ENCODE measurements at regions not wholly inside any gene's neighbourhood (a gene's known extent, or its start where the extent isn't known, plus 50 kb on each side); places are given as distances from the start of the nearest gene placed in this dataset.
A peak's percentile ranks its signal among the peaks of the same experiment; 100 is the strongest.

GRCh38 chr2:61722800-61723199, 131.1 kb downstream of the FAM161A start:
- DNase-seq (ENCODE audit: low read depth in 4 of 4, low spot score in 3 of 4): no peak

- no peak for DNase-seq (ENCODE audit: low read depth in 4 of 4, low spot score in 3 of 4)
Measured at GRCh38 chr2:61722318-61722717, 131.5 kb downstream of the FAM161A start.

- DNase-seq (ENCODE audit: low read depth in 4 of 4, low spot score in 3 of 4): no peak
Measured at GRCh38 chr2:61721382-61721781, 132.5 kb downstream of the FAM161A start.

- no peak for DNase-seq (ENCODE audit: low read depth in 4 of 4, low spot score in 3 of 4)
Measured at GRCh38 chr2:61720911-61721310, 132.9 kb downstream of the FAM161A start.

- no peak for DNase-seq (ENCODE audit: low read depth in 4 of 4, low spot score in 3 of 4)
Measured at GRCh38 chr2:61718965-61719364, 134.9 kb downstream of the FAM161A start.

GRCh38 chr2:61715506-61715905, 138.4 kb downstream of the FAM161A start:
- no peak for DNase-seq (ENCODE audit: low read depth in 4 of 4, low spot score in 3 of 4)

- DNase-seq (ENCODE audit: low read depth in 4 of 4, low spot score in 3 of 4): no peak
Measured at GRCh38 chr2:61714210-61714609, 139.7 kb downstream of the FAM161A start.

- DNase-seq (ENCODE audit: low read depth in 4 of 4, low spot score in 3 of 4): no peak
Measured at GRCh38 chr2:61713457-61713856, 140.4 kb downstream of the FAM161A start.

DNA sequence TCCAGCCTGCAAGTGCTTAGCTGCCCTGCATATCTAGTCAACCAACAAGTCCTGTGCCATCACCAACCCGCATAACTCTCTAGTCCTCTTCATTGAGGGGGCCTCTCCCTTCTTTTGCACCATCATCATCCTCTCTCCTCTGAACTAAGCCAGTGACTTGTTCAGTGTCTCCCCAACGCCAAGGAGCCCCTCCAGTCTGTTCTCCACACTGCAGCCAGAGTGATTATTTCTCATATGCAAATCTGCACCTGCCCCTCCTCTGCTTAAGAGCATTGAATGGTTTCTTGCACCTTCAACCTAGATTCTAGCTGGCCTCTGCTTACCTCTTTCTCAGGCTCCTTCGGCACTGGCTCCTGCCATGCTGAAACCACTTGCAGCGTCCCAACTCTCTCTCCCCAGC, 141.8 kb downstream of the FAM161A start:
- DNase-seq (ENCODE audit: low read depth in 4 of 4, low spot score in 3 of 4): no peak

DNA sequence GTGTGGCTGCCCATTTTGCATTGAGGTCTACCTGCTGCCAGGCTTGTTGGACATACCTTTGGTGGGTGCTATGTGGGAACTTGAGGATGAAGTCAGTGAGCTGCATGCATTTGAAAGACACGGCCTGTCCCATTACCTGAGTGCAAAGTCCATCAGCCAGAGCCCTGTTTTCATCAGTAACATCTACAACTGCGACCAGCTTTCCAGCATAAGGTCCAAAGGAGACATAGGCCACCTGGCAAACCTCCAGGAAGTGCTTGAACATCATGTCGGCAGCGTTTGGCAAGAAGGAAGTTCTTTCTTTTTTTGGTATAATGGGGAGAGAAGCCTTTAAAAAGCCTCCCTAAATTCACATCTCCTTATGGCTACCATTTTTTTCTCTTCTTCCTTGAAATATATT, 143.1 kb downstream of the FAM161A start:
- DNase-seq (ENCODE audit: low read depth in 4 of 4, low spot score in 3 of 4): no peak

DNA sequence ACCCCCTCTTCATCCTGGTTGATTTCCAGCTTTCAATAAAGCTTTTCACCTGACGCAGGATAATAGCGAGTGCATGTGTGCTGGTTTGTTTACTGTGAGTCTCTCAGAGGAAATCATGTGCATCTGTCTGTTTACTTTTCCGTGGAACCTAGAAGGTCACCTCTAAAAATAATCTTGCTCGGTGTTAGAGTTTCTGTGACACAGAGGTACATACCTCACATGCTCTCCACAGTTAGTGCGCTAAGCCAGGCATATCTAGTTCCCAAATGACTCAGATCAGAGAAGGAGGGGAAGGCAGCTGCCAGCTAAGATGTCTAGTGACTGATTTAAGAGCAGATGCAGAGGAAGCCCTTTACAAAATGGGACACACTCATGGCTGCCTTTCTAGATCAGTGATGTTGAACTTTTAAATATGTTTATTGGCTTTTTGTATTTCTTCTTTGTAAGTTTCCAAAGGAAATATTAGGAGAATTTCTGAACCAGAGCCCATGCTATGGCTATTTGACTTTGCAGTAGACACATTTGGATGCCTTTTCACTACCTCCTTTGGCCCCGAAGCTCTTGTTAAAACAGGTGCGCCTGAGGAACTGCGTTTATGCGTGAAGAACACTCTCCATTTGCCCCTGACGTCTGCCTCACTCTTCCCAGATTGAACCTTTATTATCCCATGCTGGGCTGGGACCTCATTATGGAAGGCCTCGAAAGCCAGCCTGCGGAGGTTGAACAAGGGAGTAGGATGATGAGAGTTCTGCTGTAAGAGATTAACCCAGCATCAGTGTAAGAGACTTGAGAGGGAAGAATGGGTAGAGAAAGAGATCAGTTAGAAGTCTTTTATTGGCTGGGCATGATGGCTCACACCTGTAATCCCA, 145.6 kb downstream of the FAM161A start:
- DNase-seq (ENCODE audit: low read depth in 4 of 4, low spot score in 3 of 4): peak in 1 of 4 donors; percentile 37

GRCh38 chr2:61705625-61706024, 148.2 kb downstream of the FAM161A start:
- no peak for DNase-seq (ENCODE audit: low read depth in 4 of 4, low spot score in 3 of 4)

DNA sequence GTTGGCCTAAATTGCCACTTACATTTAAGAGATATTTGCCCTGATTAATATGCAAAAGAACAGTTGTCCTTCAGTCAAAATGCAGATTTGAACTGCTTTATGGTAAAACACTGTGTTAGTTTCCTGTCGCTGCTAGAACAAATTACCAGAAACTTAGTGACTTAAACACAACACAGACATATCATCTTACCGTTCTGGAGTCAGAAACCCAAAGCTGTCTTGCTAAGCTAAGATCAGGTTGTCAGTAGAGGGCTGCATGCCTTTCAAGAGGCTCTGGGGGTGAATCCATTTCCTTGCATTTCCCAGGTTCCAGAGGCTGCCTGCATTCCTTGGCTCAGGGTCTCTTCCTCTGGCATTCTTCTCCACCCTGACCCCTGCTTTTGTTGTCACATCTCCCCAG, 149.5 kb downstream of the FAM161A start:
- no peak for DNase-seq (ENCODE audit: low read depth in 4 of 4, low spot score in 3 of 4)

- no peak for DNase-seq (ENCODE audit: low read depth in 4 of 4, low spot score in 3 of 4)
Measured at GRCh38 chr2:61702088-61702467, 151.8 kb downstream of the FAM161A start.

DNA sequence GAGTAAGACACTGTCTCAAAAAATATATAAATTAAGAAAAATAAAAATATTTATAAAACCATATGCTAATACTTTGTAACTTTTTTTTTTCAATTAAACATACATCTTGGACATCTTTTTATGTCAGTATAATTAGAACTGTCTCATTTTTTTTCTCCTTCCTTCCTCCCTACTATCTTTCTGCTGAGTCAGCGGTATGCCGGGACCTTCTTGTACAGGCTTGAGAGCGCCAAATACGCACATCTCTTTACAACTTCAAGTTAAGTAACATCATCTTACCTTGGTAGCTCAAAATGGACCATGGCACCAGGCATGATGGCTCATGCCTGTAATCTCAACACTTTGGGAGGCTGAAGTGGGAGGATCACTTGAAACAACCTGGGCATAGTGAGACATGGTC, 153.4 kb downstream of the FAM161A start:
- no peak for DNase-seq (ENCODE audit: low read depth in 4 of 4, low spot score in 3 of 4)

DNA sequence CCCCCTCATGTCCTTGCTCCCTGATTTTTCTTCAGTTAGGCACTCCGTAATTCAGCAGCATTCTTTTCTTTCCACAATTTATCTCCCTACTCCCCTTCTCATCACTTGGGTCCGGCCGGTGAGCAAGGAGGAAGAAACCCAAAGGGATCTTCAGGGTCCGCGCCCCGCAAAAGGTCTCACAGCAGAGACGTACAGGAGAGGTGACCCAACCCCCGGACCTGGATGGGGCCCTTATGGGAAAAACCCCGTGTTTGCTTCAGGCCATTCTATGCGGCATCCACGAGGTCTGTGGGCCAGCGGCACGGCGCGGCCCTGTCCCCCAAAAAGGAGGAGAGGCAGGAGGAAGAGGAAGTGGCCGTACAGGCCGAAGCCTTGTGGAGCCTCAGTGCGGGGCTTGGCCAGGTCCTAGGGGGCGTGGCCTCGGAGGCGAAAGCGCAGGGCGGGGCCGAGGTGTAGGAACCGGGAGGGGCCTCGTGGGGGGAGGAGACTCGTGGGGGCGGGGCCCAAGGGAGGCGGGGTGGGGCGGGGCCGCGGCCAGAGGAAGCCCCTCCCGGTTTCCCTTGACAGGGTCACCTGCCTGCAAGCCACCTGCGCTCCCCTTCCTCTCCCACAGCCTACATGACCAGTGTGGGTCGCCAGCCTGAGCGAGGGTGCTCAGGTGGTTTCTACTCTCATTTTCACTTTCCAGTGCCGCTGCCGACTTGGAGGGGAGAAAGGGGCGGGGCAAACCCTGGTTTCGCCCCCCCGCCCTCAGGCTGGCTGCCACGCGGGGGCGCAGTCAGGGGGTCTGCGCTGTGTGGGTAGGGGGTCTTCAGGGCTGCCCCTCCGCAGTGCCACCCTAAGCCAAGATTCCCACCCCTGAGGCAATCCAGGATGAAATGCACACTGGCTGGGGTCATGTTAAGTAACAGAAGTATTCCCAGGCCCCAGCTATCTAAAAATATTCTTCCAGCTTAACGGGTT, 156.4 kb upstream of the XPO1 start:
- DNase-seq (ENCODE audit: low read depth in 4 of 4, low spot score in 3 of 4): peak; percentile 77 to 81 (median 78)

GRCh38 chr2:61693744-61694143, 155.6 kb upstream of the XPO1 start:
- no peak for DNase-seq (ENCODE audit: low read depth in 4 of 4, low spot score in 3 of 4)

DNA sequence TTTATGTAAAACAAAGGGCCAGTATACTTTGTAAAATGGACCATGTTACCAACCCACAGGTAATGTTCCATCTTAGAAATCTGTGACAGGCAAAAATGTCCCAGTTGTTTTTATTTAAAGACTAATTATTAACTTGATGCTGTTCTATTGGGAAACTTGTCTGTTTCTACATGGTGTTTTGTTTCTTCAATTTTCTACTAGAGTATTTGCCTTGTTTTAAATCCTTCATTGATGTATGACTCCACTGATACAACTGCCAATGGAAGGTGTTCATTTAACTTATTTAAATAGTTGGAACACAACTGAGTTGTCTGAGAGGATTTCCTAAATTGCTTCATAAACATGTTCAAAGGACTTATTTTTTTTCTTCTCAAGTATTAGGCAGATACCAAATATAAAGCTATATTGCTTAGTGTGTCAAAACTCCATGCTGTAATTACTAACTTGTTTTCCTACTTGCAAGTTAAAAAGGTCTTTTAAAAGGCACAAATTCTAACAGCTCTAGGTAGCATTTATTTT, 152.0 kb upstream of the XPO1 start:
- no peak for DNase-seq (ENCODE audit: low read depth in 4 of 4, low spot score in 3 of 4)

DNA sequence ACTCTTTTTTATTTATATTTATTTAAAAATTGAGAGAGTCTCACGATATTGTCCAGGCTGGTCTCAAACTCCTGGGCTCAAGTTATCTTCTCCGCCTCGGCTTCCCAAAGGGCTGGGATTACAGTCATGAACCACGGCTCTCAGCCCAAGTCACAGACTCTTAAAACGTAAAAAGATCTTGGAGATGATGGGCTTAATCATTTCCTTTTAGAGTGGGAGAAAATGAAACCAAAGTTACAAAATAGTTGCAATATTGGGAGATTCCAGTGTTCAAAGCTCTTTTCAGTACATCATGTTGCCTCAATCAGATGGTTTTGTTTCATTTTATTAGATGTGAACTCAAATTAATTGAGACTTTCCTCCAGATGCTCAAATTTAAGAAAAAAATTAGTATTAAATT, 151.4 kb upstream of the XPO1 start:
- DNase-seq (ENCODE audit: low read depth in 4 of 4, low spot score in 3 of 4): no peak

DNA sequence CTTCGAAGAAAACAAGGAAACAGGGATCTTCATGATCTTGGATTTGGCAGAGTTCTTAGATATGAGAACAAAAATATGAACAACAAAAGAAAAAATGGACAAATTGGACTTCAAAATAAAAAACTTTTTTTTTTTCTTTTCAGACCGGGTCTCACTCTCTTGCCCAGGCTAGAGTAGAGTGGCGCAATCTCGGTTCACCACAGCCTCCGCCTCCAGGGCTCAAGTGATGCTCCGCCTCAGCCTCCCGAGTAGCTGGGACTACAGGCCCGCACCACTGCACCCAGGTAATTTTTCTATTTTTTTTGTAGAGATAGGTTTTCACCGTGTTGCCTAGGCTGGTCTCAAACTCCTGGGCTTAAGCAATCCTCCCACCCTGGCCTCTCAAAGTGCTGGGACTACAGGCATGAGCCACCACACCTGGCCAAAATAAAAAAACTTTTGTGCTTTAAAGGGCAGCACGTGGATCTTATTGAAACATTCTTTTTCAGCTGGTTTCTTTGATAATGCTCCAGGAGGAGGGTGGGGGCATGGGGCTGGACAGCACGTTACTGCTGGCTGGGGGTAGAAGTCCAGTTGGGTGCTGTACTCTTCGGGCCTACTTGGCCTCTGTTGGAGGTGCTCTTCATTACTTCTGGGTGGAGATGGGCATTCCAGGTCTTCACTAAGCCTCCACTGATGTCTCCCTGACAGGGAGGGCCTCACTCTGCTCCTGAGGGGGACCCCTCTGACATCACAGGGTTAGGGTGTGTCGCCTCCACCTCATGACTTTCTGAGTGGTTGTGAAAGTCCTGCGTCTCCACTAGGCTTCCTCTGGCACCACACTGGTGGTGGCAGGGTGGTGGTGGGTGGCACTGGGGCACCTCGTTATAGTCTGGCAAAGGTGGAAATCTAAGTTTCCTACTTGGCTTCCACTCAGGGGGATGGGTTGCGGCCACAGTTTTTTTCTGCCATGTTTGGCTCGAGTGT, 150.5 kb upstream of the XPO1 start:
- no peak for DNase-seq (ENCODE audit: low read depth in 4 of 4, low spot score in 3 of 4)
